ENCODE measurements at regions not wholly inside any gene's neighbourhood (a gene's known extent, or its start where the extent isn't known, plus 50 kb on each side); places are given as distances from the start of the nearest gene placed in this dataset.
A peak's percentile ranks its signal among the peaks of the same experiment; 100 is the strongest.

DNA sequence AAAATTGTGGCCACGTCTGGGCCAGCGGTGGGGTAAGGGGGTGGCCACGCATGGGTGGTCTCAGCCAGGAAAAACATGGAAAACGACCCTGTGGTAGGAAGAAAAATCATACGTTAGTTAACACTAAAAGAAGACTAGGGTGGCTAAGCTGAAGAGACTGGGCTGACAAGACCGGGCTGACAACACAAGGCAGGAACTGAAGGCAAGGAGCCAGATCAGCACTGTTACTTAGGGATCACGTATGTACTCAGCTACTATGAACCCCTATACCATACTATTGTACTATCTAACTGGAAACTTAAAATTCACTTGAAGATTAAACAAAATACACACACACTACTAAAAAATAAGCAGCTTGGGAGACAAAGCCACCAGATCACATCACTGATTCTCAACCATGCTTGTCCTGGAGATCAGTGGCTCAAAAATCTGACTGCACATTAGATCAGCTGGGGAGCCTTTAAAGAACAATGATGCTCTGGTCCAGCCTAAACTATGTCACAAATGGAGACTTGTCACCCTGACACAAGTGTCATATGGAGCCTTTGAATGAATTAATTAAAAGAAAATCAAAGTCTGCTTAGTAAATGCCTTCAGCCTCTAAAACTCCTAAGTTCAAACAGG is 442.2 kb downstream of the SHQ1 start:
- no peak for DNase-seq (ENCODE audit: low read depth)

DNA sequence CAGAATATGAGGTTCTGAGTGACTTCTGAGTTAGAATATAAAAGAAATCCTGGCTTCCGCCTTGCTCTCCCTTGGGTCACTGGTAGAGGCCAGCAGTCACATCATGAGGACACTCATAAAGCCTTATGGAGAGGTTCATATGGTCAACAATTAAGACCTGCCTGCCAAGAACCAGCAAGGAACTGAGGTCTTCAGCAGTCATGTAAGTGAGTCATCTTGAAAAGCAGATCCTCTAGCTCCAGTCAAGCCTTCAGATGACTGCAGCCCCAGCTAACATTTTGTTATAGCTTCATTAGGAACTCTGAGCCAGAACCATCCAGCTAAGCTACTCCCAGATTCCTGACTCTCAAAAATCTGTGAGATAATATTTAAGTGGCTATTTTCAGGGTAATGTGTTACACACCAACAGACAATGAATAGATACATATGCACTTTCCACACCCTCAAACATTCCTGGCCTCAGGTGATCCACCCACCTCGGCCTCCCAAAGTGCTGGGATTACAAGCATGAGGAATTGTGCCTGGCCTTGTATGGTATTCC is 447.2 kb downstream of the SHQ1 start:
- DNase-seq (ENCODE audit: low read depth), result no peak

DNA sequence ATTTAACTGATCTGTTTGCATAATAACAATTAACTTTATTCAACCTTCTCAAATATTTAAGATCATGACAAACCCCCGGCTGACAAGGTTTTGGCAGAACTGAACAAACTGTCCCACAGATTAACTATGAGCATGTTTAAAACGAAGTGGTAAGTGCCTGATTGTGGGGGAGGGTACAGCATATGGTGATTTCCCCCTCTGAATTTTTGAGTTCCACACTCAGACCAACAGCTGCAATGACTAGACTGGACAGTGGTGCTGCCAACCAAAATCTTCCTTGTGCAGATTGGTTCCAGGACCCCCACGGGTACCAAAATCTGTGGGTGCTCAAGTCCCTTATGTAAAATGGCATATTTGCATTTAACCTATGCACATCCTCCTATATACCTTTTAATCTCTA is 449.5 kb downstream of the SHQ1 start:
- peak; percentile 57 for DNase-seq (ENCODE audit: low read depth)

DNA sequence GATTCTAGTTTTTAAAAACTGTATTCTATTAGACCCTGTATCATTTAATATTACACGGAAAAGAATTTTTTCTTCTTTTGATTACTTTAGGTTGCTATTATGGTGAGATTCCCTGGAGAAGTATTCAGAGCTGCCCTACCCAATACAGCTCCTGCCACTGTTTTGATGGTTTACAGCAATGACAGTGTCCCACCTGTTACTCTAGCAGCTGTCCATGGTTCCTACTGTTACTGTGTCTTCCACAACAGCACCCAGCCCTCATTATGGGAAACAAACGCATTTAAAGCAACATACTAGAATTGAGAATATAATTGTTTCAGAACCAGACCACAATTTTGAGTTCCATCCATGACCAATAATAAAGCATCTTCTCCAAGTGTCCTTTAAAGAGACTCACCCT is 450.7 kb downstream of the SHQ1 start:
- peak; percentile 84 for DNase-seq (ENCODE audit: low read depth)

DNA sequence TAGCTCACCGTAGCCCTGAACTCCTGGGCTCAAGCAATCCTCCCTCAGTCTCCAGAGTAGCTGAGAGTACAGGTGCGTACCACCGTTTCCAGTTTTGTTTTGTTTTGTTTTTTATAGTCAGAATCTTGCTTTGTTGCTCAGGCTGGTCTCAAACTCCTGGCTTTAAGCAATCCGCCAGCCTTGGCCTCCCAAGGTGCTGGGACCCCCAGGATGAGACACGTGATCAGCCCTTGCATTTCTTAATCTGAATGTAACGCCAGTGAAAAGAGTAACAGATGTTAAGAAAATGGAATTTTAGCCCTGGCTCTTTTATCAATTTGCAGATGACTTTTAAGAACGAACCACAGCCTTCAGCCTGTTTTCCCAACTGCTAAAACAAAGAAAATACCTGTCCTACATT is 451.3 kb downstream of the SHQ1 start:
- DNase-seq (ENCODE audit: low read depth), result no peak

DNA sequence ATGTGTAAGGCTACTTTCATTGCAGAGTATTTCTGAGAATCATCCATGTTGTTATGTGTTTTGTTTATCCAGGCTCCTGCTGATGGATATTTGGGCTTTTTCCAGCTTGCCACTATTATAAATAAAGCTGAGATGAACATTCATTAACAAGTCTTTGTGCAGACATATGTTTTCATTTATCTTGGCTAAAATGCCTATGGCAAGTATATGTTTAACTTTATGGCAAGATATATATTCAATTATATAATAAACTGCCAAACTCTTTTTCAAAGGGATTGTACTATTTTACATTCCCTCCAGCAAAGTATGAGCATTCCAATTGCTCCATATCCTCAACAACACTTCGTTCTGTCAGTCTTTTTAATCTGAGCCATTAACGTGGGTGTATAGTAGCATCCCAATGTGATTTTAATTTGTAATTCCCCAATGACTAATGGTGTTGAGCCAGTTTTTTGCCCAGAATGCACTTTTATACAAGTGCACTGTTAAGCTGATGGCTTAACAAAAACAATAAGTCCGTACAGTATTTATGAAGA is 452.4 kb downstream of the SHQ1 start:
- no peak for DNase-seq (ENCODE audit: low read depth)

DNA sequence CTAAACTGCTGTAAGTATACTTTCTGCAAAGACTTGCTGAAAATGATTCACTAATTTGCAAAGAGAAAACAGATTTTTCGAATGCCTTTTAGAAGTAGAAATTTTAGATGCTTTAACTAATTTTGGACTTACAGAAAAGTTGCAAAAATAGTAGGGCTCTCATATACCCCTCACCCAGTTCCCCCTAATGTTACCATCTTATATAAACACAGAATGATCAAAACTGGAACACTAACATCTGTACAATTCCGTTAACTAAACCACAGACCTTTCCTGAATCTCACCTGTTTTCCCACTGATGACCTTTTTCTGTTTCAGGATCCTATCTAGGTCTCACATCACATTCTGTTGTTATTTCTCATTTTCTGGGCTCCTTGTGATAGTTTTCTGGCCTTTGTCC is 454.8 kb downstream of the SHQ1 start:
- DNase-seq (ENCODE audit: low read depth), result no peak

DNA sequence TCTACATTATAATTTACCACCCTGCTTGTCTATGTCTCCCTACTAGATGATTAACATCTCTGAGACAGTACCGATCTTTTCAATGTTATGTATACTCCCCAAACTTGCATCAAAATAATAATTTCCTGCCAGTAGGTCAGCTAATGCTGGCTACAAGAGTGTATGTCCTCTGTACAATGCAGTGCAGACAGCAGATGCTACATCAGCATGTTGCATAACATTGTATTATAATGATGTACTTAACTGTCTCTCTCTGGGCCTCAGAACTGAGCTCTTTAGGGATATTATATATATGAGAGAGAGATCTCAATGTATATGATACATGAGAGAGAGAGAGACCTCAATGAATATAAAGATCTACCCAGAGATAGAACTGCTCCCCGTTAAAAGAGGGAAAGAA is 456.6 kb downstream of the SHQ1 start:
- DNase-seq (ENCODE audit: low read depth), result no peak

DNA sequence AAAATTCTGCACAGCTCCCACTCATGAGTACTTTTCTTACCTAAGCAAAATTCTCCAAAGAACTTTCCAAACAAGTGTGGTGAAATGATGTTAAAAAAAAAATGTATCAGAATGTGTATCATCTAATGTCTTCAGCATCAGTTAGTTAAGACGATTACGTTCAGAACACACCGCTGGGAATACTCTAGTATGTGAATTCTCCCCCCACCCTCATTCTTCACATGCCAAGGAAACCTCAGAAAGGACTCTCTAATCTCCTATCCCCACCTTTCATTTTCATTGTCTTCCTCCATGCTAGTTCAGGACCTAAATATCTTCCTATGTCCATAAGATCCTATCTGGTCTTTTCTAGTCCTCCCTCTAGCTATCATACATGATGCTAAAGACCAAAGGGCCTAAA is 457.4 kb downstream of the SHQ1 start:
- DNase-seq (ENCODE audit: low read depth), result peak; percentile 27

DNA sequence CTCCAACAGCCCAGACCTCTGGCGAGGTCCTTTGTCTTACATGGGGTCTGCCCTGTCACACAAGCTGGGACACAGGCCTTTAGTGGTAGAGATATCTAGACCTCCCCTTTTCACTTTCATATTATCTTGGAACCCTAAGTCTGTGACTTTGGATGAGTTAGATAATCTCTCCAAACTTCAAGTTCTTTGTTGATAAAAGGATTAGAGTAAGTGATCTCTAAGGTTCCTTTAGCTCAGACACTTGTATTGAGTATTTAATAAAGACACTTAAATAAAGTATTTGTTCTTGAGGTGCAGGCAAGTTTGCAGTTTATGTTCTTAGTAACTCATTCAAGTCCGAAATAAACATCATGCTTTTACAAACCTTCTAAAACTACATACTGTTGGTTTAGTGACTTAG is 459.6 kb downstream of the SHQ1 start:
- DNase-seq (ENCODE audit: low read depth), result no peak

DNA sequence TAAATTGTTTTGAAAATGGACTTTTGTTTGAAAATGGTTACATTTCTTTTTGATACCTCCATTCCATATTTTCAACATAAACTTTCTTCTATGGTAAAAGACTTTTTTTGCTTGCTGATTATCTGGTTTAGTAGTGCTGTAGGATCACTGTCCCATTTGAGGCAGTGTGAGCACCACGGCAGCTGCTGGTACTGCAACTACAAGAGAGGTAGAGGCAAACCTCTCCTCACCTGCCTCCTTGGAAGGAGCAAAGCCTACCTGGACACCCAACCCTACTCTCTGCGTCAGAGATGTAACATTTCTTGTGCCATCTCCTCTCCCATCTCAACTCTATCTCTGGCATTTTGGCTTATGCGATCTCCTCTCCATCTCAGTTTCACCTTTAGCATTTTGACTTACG is 460.1 kb downstream of the SHQ1 start:
- no peak for DNase-seq (ENCODE audit: low read depth)

DNA sequence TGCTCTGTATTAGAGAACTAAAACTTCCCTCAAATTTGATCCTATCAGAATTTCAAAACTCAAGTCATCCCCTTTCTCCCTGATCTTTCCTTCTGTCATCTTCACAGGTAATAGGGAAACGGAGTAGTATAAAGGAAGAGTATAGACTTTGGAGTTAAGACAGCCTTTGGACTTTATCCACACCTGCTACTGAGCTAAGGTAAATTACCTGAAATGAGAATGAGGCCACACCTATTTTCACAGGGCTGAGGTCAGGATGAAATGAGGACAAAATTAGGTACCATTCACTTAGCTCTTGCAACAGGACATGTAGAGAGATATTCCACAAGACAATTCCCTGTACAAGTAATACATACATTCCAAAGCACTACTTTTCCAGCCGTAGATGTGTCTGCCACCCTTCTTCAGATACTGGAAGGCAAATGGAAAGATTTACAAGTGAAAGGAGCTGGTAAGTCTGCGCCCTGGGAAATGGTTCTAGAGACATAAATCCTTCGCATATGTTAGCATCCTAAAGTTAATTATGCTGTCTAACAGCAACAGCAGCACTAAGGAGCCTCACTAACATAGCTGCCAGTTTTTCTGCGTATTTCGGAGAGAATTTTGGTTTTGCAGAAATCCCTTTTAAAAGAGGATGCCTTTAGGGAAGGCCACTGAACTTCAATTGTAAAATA is 461.8 kb downstream of the SHQ1 start:
- DNase-seq (ENCODE audit: low read depth), result no peak

DNA sequence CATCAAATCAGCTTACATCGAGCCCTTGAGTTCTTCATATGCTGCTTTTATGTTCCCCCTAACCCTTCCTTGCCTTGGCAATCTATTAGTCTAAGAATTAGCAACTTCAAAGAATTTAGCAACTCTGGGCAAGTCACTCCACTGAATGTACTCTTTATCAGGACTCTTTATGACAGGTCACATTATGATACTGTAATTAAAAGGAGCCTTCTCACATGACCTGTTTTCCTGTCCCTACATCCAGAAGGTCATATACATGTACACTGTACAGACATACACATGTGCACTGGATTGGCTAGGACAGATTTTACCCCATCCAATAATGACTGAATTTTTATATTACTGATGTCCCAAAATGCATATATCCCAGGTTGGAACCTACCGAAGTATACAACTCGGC is 463.1 kb downstream of the SHQ1 start:
- no peak for DNase-seq (ENCODE audit: low read depth)

DNA sequence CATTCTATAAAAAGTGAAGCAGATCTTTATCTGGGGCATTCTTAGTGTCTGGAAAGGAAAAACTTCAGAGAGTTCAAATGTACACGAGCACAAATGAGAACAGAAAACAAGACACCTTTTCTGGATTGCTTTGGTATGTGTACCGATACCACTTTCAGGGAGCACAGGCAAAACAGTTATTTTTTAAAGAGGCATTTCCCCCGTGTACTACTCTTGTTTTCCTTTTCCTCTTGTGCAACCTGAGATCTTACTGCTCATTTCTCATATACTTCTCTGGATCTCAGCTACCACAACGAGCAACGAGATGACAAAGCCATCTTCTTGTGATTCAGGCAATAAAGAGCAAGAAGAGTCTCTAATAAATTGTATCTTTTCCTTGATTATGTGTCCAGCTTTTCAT is 463.6 kb downstream of the SHQ1 start:
- DNase-seq (ENCODE audit: low read depth), result no peak

DNA sequence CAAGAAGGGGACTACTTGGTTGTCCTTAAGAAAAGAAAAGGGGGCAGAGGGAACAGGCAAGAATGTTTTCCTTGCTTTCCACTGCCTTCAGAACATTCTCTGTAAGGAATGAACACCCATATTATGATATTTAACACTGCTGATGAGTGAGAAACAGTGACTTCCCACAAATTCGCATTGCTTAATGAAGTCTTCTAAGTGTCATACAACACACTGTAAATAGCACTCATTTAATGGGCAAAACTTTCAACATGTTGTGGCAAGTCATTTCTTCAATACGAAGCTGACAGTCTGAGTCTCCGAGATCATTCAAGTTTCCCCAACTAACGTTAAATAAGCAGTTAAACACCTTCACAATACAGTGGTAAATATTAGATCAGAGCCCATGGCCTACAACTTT is 464.4 kb downstream of the SHQ1 start:
- no peak for DNase-seq (ENCODE audit: low read depth)

DNA sequence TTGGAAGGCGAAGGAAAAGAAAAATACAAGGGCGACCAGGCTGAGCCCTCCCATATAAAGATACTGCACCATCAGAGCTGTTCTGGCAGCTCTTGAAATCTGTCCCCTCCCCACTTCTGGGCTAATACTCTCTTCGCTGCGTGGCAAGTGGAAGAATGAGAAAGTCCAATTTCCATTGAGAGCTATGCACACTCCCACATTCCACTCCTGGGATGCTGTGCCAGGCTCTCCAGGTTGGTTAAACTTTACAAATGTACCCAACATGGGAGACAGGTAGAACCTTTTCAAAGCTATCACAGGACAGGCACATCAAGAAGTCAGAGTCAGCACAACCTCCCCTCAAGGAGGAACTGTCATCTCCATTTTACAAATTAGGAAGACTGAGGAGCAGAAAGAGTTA is 465.0 kb downstream of the SHQ1 start:
- no peak for DNase-seq (ENCODE audit: low read depth)

DNA sequence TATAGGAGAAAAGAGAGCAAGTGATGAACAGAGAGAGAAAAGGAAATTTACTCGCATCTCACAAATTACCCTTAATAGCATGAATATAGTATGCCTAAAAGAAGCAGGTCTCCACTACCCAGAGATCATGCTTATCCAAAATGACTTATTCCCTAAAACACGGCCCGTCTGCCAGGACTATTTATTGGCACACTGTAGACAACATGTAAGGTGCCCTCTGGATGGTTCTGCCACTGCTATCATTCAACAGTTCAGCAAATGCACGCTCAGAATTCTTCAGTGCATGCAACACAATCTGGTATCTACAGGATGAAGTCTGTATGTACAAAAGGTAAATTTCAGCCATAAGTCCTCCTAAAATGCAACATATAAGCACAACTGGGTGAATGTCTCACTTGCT is 465.8 kb downstream of the SHQ1 start:
- no peak for DNase-seq (ENCODE audit: low read depth)

DNA sequence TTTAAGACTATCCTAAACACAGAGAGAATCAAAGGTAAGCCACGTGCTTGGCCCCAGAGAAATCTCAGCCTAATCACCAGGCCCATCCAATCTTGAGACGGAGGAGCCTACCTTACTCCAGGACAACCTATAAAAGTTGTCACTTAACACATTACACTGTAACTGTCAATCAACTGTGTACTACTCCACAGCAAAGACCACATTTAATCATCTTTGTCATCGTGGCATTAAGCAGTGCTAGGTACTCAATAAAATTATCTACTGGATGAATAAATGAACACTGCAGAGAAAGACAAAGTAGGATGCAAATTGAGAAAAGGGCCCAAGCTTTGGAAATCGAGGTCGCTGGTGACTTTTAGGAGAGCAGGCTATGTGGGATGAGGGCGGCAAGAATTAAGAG is 466.7 kb downstream of the SHQ1 start:
- DNase-seq (ENCODE audit: low read depth), result no peak

DNA sequence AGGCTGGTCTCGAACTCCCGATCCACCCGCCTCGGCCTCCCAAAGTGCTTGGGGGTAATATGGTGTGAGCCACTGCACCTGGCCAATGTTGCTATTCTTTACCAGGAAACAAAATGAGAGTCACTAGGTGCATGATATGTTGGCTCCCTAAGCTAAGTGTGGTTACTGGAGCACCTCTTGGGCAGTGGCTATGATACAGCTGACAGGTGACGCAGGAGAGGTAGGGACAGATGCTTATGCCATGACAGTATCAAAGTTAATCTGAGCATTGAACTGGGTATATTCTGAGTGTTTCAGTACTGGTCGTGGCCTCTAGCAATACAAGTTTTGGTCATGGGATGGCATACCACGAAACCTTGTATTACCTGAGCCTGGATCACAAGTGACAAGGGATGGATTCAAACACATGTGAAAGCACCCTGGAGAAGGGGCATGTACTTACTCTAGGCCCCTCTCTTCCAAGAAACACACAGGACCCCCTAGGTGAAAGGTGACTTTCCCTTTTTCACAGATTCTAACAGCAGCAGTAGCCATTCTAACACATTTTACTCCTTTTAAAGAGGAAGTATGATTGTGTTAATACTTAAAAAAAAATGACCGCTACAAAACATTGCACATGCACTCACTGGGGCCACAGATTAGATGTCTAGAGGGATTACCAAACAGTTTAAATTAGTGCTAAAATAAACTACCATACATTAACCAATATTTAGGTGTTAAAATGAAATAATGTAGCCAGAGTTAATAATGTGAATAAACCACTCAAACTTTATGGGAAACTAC is 467.3 kb downstream of the SHQ1 start:
- peak; percentile 13 for DNase-seq (ENCODE audit: low read depth)

DNA sequence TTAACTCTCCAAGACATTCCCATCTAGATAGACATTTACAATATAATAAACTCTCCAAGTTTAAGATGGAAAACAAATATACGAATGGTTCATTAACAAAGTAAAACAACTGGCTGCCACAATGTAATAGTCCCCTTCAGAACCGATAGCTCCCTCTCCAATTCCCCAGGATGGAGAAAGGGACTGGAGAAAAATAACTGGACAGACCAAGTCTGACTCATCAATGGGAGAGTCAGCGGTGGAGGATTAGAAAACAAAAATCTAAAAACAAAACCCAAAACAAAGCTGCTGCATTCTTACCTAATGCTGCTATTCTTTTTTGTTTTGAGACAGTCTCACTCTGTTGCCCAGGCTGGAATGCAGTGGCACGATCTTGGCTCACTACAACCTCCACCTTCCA is 468.1 kb downstream of the SHQ1 start:
- peak; percentile 68 for DNase-seq (ENCODE audit: low read depth)

DNA sequence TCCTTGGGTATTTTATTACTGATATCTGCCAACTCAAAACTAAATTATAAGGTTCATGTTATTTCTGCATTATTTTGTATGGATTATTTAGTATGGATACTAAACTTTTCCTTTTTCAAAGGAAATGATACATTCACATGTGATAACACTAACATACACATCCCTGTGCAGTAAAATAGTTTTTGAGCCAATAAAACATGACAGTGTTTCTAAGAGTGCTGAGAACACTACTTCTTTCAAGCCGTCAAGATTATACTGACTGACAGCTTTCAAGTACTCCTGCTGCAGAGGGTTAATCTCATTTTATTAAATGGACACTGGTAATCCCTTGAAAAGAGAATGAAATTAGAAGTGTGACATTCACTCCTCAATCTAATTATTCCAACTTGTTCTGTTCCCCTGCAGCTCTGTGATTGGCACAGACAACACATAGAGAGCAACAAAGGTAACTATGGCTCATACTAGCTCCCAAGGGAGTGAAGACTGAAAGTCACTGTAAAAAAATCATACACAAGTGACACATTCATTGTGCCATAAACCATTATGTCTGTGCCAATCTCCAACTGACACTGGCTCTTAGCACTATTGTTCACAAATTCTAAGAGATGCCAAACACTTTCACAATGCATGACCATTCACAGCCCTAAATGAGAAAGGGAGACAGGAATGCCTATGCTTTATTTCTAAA is 468.6 kb downstream of the SHQ1 start:
- no peak for DNase-seq (ENCODE audit: low read depth)

DNA sequence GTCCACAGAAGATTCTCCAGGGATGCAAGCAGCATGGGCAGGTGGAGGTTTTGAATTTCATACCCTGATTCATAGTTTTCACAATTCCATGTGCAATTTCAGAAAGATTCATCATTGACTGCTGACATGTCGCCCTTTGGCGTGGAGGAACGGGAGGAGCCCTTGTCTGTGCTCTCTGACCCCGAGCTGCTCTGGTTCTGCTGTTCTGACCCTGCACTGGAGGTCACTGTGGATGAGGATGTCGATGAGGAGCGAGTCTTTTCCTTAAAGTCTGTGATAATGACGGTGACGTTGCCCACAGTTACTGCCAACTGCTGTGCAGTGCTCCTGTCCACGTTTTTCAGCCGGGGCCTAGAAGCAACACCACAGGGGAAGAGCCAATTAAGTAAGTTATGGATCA is 470.0 kb downstream of the SHQ1 start:
- DNase-seq (ENCODE audit: low read depth), result no peak
